Gastroesophageal sphincter (tissue), 3 donors: ENCODE measurements at regions not wholly inside any gene's neighbourhood (a gene's known extent, or its start where the extent isn't known, plus 50 kb on each side); places are given as distances from the start of the nearest gene placed in this dataset.

Experiments
- CTCF ChIP-seq, 4 experiments: fragments of 200-600 bp in 2 of 4; fragments of 450-650 bp in 2 of 4; sonication (generic) in 1 of 4; IDR thresholded peaks; one replicate each; pipeline ENCODE4 v1.5.1; 2017 to 2019; ENCODE audit warnings: antibody characterized with exemption in 4 of 4, mild to moderate bottlenecking in 2 of 4, moderate library complexity in 2 of 4
- EP300 ChIP-seq: sonication (generic); formaldehyde crosslinking; IDR thresholded peaks from one replicate; pipeline ENCODE4 v1.6.1; 2017; ENCODE audit warnings: antibody characterized with exemption, mild to moderate bottlenecking
- POLR2A ChIP-seq, 2 donors: fragments of 450-650 bp; IDR thresholded peaks; one replicate each; pipeline ENCODE4 v1.6.1; 2017; ENCODE audit warnings: antibody characterized with exemption in 2 of 2, mild to moderate bottlenecking in 2 of 2, moderate library complexity in 1 of 2

GRCh38 chr4:137994853-137995252 lies 247.3 kb downstream of the SLC7A11 start:
- TF ChIP-seq POLR2A (IDR thresholded peaks at IDR 0.05): no peak
- TF ChIP-seq CTCF (IDR thresholded peaks at IDR 0.05): no peak
- TF ChIP-seq EP300: no peak
